GM12865 (cell line): ENCODE measurements at regions not wholly inside any gene's neighbourhood (a gene's known extent, or its start where the extent isn't known, plus 50 kb on each side); places are given as distances from the start of the nearest gene placed in this dataset.

Experiments used
- DNase-seq: peaks from one replicate; pipeline ENCODE4 v3.0.0; 2010; ENCODE audit warnings: low read depth
- H3K4me3 ChIP-seq: 2 replicates; pipeline ENCODE4 v1.5.1; 2011; ENCODE audit warnings: mild to moderate bottlenecking, low read depth, low read length, control low read depth
- TF ChIP-seq, protein P1 (sequence below): IDR thresholded peaks from 2 replicates; pipeline ENCODE4 v1.5.1; 2011; ENCODE audit warnings: low read length, control low read depth, low read depth, inconsistent platforms; ENCODE audit not compliant: insufficient read depth; ENCODE audit errors: missing control alignments

DNA sequence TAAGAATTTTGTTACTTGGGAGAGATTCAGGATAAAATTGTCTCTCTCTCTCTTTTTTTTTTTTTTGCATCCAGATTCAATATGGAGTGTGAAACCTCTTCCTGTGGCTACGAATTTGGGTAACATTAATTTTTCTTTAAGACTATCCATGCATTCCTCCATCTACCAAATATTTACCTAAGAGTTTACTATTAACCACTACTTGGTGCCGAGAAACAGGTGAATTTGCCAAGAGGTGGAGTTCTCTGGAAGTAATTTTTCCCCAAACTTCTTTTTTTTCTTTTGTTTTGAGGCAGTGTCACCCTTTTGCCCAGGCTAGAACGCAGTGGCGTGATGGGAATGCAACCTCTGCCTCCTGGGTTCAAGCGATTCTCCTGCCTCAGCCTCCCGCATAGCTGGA, 206.3 kb upstream of the VLDLR start:
- DNase-seq = no peak
- H3K4me3 ChIP-seq = no peak overlapping the region
- TF ChIP-seq, protein P1, sequence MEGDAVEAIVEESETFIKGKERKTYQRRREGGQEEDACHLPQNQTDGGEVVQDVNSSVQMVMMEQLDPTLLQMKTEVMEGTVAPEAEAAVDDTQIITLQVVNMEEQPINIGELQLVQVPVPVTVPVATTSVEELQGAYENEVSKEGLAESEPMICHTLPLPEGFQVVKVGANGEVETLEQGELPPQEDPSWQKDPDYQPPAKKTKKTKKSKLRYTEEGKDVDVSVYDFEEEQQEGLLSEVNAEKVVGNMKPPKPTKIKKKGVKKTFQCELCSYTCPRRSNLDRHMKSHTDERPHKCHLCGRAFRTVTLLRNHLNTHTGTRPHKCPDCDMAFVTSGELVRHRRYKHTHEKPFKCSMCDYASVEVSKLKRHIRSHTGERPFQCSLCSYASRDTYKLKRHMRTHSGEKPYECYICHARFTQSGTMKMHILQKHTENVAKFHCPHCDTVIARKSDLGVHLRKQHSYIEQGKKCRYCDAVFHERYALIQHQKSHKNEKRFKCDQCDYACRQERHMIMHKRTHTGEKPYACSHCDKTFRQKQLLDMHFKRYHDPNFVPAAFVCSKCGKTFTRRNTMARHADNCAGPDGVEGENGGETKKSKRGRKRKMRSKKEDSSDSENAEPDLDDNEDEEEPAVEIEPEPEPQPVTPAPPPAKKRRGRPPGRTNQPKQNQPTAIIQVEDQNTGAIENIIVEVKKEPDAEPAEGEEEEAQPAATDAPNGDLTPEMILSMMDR = no peak

DNA sequence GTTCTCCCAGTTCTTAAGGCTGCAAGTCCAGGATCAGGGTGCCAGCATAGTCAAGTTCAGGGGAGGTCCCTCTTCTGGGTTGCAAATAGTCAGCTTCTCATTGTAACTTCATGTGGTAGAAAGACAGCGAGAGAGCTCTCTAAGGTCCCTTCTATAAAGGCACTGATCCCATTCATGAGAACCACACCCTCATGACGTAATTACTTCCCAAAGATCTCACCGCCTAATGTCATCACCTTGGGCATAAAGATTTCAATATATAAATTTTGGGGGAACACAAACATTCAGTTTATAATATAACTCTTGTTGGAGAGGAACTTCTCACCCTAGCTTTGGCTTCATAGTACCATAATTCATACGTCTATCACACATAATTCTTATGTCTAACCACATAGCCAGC, 203.9 kb upstream of the VLDLR start:
- no peak for DNase-seq
- no peak overlapping the region for H3K4me3 ChIP-seq
- TF ChIP-seq, protein P1 = no peak

DNA sequence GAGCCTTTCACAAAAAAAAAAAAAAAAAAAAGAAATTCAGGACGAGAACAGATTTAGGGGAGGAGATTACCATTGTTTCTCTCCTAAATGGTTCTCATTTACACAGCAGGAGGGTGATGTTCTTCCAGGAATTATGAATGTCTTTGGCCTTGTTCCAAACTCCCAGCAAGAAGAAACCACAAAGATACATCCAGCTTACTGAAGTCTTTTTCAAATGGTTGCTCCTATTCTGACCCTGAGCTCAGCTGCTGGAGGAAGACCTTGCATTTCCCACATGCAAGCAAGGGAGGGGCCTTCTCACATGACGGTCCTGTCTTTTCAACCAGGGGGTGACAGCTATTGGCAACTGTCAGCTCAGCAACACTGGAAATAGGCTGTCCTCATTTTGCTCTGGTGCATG, 203.0 kb upstream of the VLDLR start:
- no peak for DNase-seq
- H3K4me3 ChIP-seq = no peak overlapping the region
- TF ChIP-seq, protein P1 = no peak

DNA sequence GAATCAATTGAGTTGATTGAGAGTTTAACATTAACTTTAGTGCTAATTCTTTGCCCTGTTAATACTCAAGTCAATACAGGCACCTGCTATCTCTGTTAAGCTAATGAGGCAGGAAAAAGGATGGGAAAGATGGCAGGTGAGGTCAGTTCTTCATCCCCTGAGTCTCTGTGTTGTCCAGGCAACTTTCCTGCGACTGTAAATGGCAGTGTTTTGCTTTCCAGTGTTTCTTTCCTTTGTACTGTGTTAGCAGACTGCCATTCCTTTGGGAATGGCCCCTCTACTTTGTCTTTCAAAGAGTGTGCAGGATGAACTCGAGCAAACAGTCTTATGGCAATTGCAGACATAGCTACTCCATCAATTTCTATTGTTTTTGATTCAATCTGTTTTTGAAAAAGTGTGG, 202.2 kb upstream of the VLDLR start:
- TF ChIP-seq, protein P1 = no peak
- DNase-seq = no peak
- no peak overlapping the region for H3K4me3 ChIP-seq

DNA sequence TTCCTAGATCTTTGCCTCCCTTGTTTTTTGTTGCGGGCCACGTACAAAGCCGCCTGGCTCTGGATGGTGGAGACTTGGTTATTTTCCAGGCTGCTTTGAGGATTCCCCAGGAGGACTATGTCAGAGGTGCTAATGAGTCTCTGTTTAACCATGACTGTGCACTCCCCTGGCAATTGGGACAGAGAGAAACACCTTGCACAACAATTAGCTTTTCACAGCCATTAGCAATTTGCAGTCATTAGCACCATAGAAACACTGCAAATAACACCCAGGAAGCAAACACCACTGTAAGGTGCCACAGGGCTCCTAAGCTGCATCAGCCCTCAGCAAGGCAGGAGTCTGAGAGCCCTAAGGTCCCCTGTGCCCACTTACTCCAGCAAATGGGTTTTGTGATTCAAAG, 201.0 kb upstream of the VLDLR start:
- H3K4me3 ChIP-seq = no peak overlapping the region
- no peak for DNase-seq
- TF ChIP-seq, protein P1 = no peak

DNA sequence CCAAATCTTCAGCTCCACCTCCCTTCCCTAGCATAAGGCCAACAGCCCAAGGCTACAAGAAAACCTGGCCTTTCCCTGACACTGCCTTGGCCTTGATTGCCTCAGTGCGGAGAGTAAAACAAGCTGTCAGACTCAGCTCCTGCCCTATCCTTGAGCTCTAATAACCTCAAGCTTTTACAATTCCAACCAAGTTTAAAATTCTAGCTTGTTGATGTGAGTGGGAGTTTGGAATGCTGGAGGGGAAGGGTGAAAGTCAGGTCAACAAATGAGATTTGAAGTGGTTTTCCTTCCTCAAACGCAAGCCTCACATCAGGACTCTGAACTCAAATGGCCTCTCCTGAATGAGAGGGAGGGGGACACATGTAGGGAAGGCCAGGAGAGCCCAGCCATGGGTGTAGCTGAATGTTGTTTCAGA, 197.0 kb upstream of the VLDLR start:
- no peak for DNase-seq
- no peak overlapping the region for H3K4me3 ChIP-seq
- TF ChIP-seq, protein P1 = no peak

DNA sequence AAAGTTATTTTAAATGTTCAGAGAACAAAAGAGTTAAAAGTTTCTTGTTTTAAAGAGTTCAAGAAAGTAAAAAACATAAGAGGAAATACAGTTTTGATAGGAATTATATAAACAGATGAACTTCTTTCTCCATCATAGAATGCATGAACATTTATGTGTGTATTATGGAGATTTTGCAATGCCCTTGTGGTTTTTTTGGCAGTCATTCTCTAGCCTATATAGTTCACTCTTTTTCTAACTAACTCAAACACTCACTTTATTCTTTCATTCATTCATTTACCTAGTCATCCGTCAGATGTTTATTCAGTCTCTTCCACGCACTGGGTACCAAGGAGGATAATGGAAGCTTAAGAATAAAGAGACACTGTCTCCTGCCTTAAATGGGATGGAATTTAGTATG, 195.9 kb upstream of the VLDLR start:
- TF ChIP-seq, protein P1 = no peak
- no peak overlapping the region for H3K4me3 ChIP-seq
- DNase-seq = no peak
